H9 (cell line): ENCODE measurements at regions not wholly inside any gene's neighbourhood (a gene's known extent, or its start where the extent isn't known, plus 50 kb on each side); places are given as distances from the start of the nearest gene placed in this dataset.

Source experiments
- DNase-seq: peaks from one replicate; pipeline ENCODE4 v3.0.0-alpha.2; 2017
- H2AFZ ChIP-seq: one replicate; pipeline ENCODE4 v1.6.1; 2013; ENCODE audit warnings: mild to moderate bottlenecking, low read length, control low read depth, moderate library complexity
- H2AK5ac ChIP-seq: 2 replicates; pipeline ENCODE4 v1.6.1; 2013; ENCODE audit warnings: low read length, control low read depth, mixed read lengths; ENCODE audit not compliant: insufficient read length
- H2BK120ac ChIP-seq: one replicate; pipeline ENCODE4 v1.6.1; 2013; ENCODE audit warnings: low read depth, mild to moderate bottlenecking, low read length, control low read depth, inconsistent platforms; ENCODE audit not compliant: poor library complexity, severe bottlenecking
- H2BK12ac ChIP-seq: 2 replicates; pipeline ENCODE4 v1.6.1; 2013; ENCODE audit warnings: low read length, control low read depth, mixed read lengths, low read depth; ENCODE audit not compliant: insufficient read length
- H2BK15ac ChIP-seq: 2 replicates; pipeline ENCODE4 v1.6.1; 2013; ENCODE audit warnings: low read depth, low read length, control low read depth
- H2BK20ac ChIP-seq: one replicate; pipeline ENCODE4 v1.6.1; 2013; ENCODE audit warnings: low read depth, mild to moderate bottlenecking, low read length, control low read depth, inconsistent platforms; ENCODE audit not compliant: poor library complexity, severe bottlenecking
- H2BK5ac ChIP-seq: 2 replicates; pipeline ENCODE4 v1.6.1; 2013; ENCODE audit warnings: low read length, control low read depth, mixed read lengths; ENCODE audit not compliant: insufficient read length
- H3K14ac ChIP-seq: 2 replicates; pipeline ENCODE4 v1.6.1; 2013; ENCODE audit warnings: low read length, control low read depth; ENCODE audit not compliant: insufficient read depth
- H3K18ac ChIP-seq: 2 replicates; pipeline ENCODE4 v1.6.1; 2013; ENCODE audit warnings: low read depth, mild to moderate bottlenecking, mixed read lengths, low read length, control low read depth; ENCODE audit not compliant: insufficient read length
- H3K23ac ChIP-seq: 2 replicates; pipeline ENCODE4 v1.6.1; 2013; ENCODE audit warnings: low read length, control low read depth, mixed read lengths, low read depth; ENCODE audit not compliant: insufficient read length
- H3K23me2 ChIP-seq: 2 replicates; pipeline ENCODE4 v1.6.1; 2013; ENCODE audit warnings: low read depth, mild to moderate bottlenecking, mixed read lengths, low read length, control low read depth; ENCODE audit not compliant: insufficient read length, poor library complexity, severe bottlenecking
- H3K27ac ChIP-seq: 2 replicates; pipeline ENCODE4 v1.5.1; 2013; ENCODE audit warnings: low read length, control low read depth, mixed read lengths, low read depth; ENCODE audit not compliant: insufficient read length
- H3K27me3 ChIP-seq: 2 replicates; pipeline ENCODE4 v1.6.1; 2013; ENCODE audit warnings: low read length, control low read depth, inconsistent platforms; ENCODE audit not compliant: insufficient read depth
- H3K4ac ChIP-seq: 2 replicates; pipeline ENCODE4 v1.6.1; 2013; ENCODE audit warnings: low read depth, mild to moderate bottlenecking, control low read depth, inconsistent platforms, low read length, moderate library complexity
- H3K4me1 ChIP-seq: 2 replicates; pipeline ENCODE4 v1.6.1; 2013; ENCODE audit warnings: low read length, control low read depth, inconsistent platforms; ENCODE audit not compliant: insufficient read depth
- H3K4me2 ChIP-seq: 2 replicates; pipeline ENCODE4 v1.6.1; 2013; ENCODE audit warnings: low read length, control low read depth, mixed read lengths; ENCODE audit not compliant: insufficient read length, insufficient read depth
- H3K56ac ChIP-seq: 2 replicates; pipeline ENCODE4 v1.6.1; 2013; ENCODE audit warnings: low read depth, mild to moderate bottlenecking, mixed read lengths, low read length, control low read depth; ENCODE audit not compliant: insufficient read length
- H3K79me1 ChIP-seq: 2 replicates; pipeline ENCODE4 v1.6.1; 2013; ENCODE audit warnings: low read depth, mild to moderate bottlenecking, moderate library complexity, low read length, control low read depth, inconsistent platforms; ENCODE audit not compliant: insufficient read depth, poor library complexity, severe bottlenecking
- H3K79me2 ChIP-seq: 2 replicates; pipeline ENCODE4 v1.6.1; 2013; ENCODE audit warnings: low read length, control low read depth, inconsistent platforms; ENCODE audit not compliant: insufficient read depth
- H3K9ac ChIP-seq: 2 replicates; pipeline ENCODE4 v1.6.1; 2013; ENCODE audit warnings: low read length, control low read depth, mixed read lengths; ENCODE audit not compliant: insufficient read length; ENCODE audit errors: extremely low read depth
- H3K9me3 ChIP-seq: one replicate; pipeline ENCODE4 v1.6.1; 2013; ENCODE audit warnings: low read depth, low read length, inconsistent platforms; ENCODE audit not compliant: control insufficient read depth
- H3T11ph ChIP-seq: one replicate; pipeline ENCODE4 v1.6.1; 2013; ENCODE audit warnings: mild to moderate bottlenecking, low read length, control low read depth, inconsistent platforms
- H4K20me1 ChIP-seq: one replicate; pipeline ENCODE4 v1.6.1; 2013; ENCODE audit not compliant: control insufficient read depth, insufficient read length, insufficient read depth
- H4K5ac ChIP-seq: 2 replicates; pipeline ENCODE4 v1.6.1; 2013; ENCODE audit warnings: low read depth, mild to moderate bottlenecking, mixed read lengths, low read length, control low read depth; ENCODE audit not compliant: insufficient read length
- H4K8ac ChIP-seq: replicated peaks from 2 replicates; pipeline ENCODE4 v1.6.1; 2013; ENCODE audit warnings: low read length, control low read depth, mixed read lengths, low read depth; ENCODE audit not compliant: insufficient read length
- H4K91ac ChIP-seq: 2 replicates; pipeline ENCODE4 v1.6.1; 2013; ENCODE audit warnings: low read depth, mild to moderate bottlenecking, moderate library complexity, mixed read lengths, low read length, control low read depth; ENCODE audit not compliant: insufficient read length
- H3K27ac Mint-ChIP-seq, 3 experiments: 2 replicates in 2 of 3; 3 replicates in 1 of 3; pipeline ENCODE4 v1.8.0; 2020 to 2021; ENCODE audit warnings: mixed read lengths in 3 of 3, mild to moderate bottlenecking in 1 of 3, moderate library complexity in 1 of 3
- H3K27me3 Mint-ChIP-seq: 2 replicates; pipeline ENCODE4 v1.8.0; 2021; ENCODE audit warnings: low read depth, mild to moderate bottlenecking, moderate library complexity, mixed read lengths
- H3K36me3 Mint-ChIP-seq, 3 experiments: 2 replicates in 2 of 3; 3 replicates in 1 of 3; pipeline ENCODE4 v1.8.0; 2020 to 2021; ENCODE audit warnings: low read depth in 3 of 3, mixed read lengths in 3 of 3; ENCODE audit not compliant: insufficient read depth in 1 of 3
- H3K4me1 Mint-ChIP-seq, 2 experiments: 2 replicates each; pipeline ENCODE4 v1.8.0; 2020; ENCODE audit warnings: mixed read lengths in 2 of 2
- H3K4me3 Mint-ChIP-seq, 2 experiments: 2 replicates in 1 of 2; 3 replicates in 1 of 2; pipeline ENCODE4 v1.8.0; 2020 to 2021; ENCODE audit warnings: mild to moderate bottlenecking in 2 of 2, mixed read lengths in 2 of 2, moderate library complexity in 1 of 2
- H3K9me3 Mint-ChIP-seq, 2 experiments: 2 replicates in 1 of 2; 3 replicates in 1 of 2; pipeline ENCODE4 v1.8.0; 2020; ENCODE audit warnings: mild to moderate bottlenecking in 2 of 2, mixed read lengths in 2 of 2, moderate library complexity in 1 of 2
- CTCF ChIP-seq: fragments of 200-600 bp; sonication (generic); conservative IDR thresholded peaks from 3 replicates; pipeline ENCODE4 v1.8.0; 2021; ENCODE audit warnings: antibody characterized with exemption, mild to moderate bottlenecking
- WGBS: extraction: QIAGEN DNeasy Blood & Tissue Kit; methylation state at CpG from one replicate; pipeline ENCODE4 v1.1.7; 2013; ENCODE audit warnings: missing lambda C conversion rate, low lambda C conversion rate, mixed read lengths; ENCODE audit not compliant: insufficient read length; ENCODE audit errors: extremely low coverage; 5-methylcytosine and 5-hydroxymethylcytosine counted together

GRCh38 chr2:21288739-21289520, 165.2 kb downstream of the TDRD15 start:
- H3K4me2 ChIP-seq, result no peak overlapping the region
- H4K8ac ChIP-seq, result no peak overlapping the region
- no peak overlapping the region for H3K27ac ChIP-seq

More at GRCh38 chr2:21288739-21289520, 165.2 kb downstream of the TDRD15 start:
- Histone ChIP-seq H3K23ac (no peak overlapping the region), H2BK12ac (no peak overlapping the region), H3K4me1 (peaks cover 2% of the 10 kb centered on the region; the same call in 1 of the 2 replicates), H3K9me3 (no peaks in the 10 kb centered on the region), H3T11ph (no peak overlapping the region), H3K9ac (no peak overlapping the region), H2BK20ac (no peak overlapping the region), H2BK5ac (no peak overlapping the region), H3K23me2 (no peaks in the 10 kb centered on the region), H3K18ac (no peak overlapping the region), H3K79me1 (no peaks in the 10 kb centered on the region), H3K27me3 (no peaks in the 10 kb centered on the region), H3K79me2 (no peaks in the 10 kb centered on the region), H3K4ac (no peak overlapping the region), H2BK120ac (no peak overlapping the region), H2AFZ (no peak overlapping the region), H2BK15ac (no peak overlapping the region), H2AK5ac (no peak overlapping the region), H4K91ac (no peak overlapping the region), H4K20me1 (no peaks in the 10 kb centered on the region), H3K14ac (no peak overlapping the region), H4K5ac (no peak overlapping the region), H3K56ac (no peak overlapping the region)
- no CpG with 5 or more reads among the region's 8 CpGs for WGBS
- H3K9me3 Mint-ChIP-seq, result no peaks in the 10 kb centered on the region
- H3K4me3 Mint-ChIP-seq, result no peak overlapping the region
- peaks cover 32 to 33% of the 10 kb centered on the region in 2 experiments for H3K4me1 Mint-ChIP-seq
- peak overlapping the region in 2 of 3 experiments; percentile 12 to 38; a peak in 3 of 7 replicates for H3K27ac Mint-ChIP-seq
- no peak for DNase-seq
- H3K27me3 Mint-ChIP-seq, result no peaks in the 10 kb centered on the region
- TF ChIP-seq CTCF, result no peak
- H3K36me3 Mint-ChIP-seq, result no peaks in the 10 kb centered on the region
